ENCODE measurements at regions not wholly inside any gene's neighbourhood (a gene's known extent, or its start where the extent isn't known, plus 50 kb on each side); places are given as distances from the start of the nearest gene placed in this dataset.

- no peak overlapping the region for H3K27ac ChIP-seq
- TF ChIP-seq CTCF (conservative IDR thresholded peaks at IDR 0.05), result no peak
These were observed 573.6 kb upstream of the ARRDC3 start for GRCh38 chr5:91956738-91957137.

- H3K27ac ChIP-seq, result no peak overlapping the region
- no peak for TF ChIP-seq CTCF (conservative IDR thresholded peaks at IDR 0.05)
These were observed 572.5 kb upstream of the ARRDC3 start for GRCh38 chr5:91955610-91956009.

GRCh38 chr5:91954136-91954535 lies 571.0 kb upstream of the ARRDC3 start:
- H3K27ac ChIP-seq, result no peak overlapping the region
- TF ChIP-seq CTCF (conservative IDR thresholded peaks at IDR 0.05), result no peak

GRCh38 chr5:91950328-91950727 lies 567.2 kb upstream of the ARRDC3 start:
- no peak for TF ChIP-seq CTCF (conservative IDR thresholded peaks at IDR 0.05)
- no peak overlapping the region for H3K27ac ChIP-seq

GRCh38 chr5:91946870-91947269 lies 563.8 kb upstream of the ARRDC3 start:
- no peak for TF ChIP-seq CTCF (conservative IDR thresholded peaks at IDR 0.05)
- no peak overlapping the region for H3K27ac ChIP-seq

GRCh38 chr5:91941588-91941987 lies 558.5 kb upstream of the ARRDC3 start:
- TF ChIP-seq CTCF (conservative IDR thresholded peaks at IDR 0.05), result no peak

GRCh38 chr5:91938441-91938840 lies 555.3 kb upstream of the ARRDC3 start:
- H3K27ac ChIP-seq, result no peak overlapping the region
- TF ChIP-seq CTCF (conservative IDR thresholded peaks at IDR 0.05), result no peak

More at GRCh38 chr5:91941588-91941987, 558.5 kb upstream of the ARRDC3 start:
- no peak overlapping the region for H3K27ac ChIP-seq

GRCh38 chr5:91937121-91937520 lies 554.0 kb upstream of the ARRDC3 start:
- H3K27ac ChIP-seq, result no peak overlapping the region
- no peak for TF ChIP-seq CTCF (conservative IDR thresholded peaks at IDR 0.05)
